Right renal cortex interstitium (tissue), 3 donors: ENCODE measurements at regions not wholly inside any gene's neighbourhood (a gene's known extent, or its start where the extent isn't known, plus 50 kb on each side); places are given as distances from the start of the nearest gene placed in this dataset.
A peak's percentile ranks its signal among the peaks of the same experiment; 100 is the strongest.
"Not testable (repeated sequence)": the region's sequence is repeated elsewhere in the genome, so short reads cannot be mapped to it uniquely, and the experiment has no call there.

Source experiments
- DNase-seq, 3 donors: peaks; one replicate each; pipeline ENCODE4 v3.0.0-alpha.2; 2013; ENCODE audit warnings: low read depth in 3 of 3, low spot score in 2 of 3

DNA sequence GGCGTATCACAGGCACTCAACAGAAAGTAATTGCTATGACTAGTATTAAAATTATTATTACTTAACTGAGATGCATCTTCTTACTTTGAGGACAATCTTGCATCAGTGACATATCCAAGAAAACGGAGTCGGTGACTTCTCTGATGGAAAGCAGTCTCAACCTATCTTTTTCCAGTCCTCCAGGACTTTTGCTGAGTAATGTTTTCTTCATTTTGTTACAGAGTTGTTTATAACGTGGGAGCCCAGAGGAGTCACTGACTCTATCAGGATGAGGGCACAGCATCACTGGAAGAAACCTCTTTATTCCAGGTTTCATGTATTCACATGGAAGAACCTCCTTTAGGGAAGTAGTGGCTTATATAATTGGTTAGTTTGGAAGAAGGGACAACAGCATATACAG is 51.5 kb upstream of the MELK start:
- no peak for DNase-seq

DNA sequence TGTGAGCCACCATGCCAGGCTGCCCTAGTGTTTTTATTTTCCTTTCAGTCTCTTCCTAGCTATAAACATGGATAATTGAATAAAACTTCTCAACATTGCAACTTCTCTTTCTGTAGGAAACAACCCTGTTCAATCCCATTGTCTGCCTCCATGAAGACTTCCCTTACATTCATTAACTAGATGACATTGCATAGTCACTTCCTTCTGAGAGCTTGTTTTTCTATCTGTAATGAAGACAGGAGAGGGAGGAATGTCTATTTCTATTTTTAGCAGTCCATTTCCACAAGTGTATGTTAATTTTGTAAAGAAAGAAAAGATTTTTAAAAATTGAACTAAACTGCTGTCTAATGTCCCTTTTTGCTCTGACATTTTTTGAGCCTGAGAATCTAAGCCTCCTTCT is 55.6 kb upstream of the MELK start:
- DNase-seq, result no peak

DNA sequence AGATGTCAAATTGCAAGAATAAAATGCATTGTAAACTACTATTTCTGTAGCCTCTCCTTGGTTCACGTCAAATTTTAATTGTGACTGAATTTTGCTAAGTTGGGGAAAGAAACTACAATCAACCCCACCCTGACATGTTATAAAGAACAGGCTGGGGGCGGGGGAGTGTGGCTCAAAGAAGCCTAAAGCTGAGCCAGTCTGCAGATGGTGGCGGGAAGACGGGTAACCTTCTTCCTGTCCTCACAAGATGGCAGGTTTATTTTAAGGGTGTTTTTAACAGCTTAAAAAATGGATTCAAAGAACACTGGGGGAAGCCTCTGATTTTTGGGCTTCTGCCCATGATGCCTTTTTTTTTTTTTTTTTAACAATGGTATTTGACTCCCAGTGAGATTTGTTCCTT is 68.5 kb upstream of the MELK start:
- DNase-seq, result no peak

DNA sequence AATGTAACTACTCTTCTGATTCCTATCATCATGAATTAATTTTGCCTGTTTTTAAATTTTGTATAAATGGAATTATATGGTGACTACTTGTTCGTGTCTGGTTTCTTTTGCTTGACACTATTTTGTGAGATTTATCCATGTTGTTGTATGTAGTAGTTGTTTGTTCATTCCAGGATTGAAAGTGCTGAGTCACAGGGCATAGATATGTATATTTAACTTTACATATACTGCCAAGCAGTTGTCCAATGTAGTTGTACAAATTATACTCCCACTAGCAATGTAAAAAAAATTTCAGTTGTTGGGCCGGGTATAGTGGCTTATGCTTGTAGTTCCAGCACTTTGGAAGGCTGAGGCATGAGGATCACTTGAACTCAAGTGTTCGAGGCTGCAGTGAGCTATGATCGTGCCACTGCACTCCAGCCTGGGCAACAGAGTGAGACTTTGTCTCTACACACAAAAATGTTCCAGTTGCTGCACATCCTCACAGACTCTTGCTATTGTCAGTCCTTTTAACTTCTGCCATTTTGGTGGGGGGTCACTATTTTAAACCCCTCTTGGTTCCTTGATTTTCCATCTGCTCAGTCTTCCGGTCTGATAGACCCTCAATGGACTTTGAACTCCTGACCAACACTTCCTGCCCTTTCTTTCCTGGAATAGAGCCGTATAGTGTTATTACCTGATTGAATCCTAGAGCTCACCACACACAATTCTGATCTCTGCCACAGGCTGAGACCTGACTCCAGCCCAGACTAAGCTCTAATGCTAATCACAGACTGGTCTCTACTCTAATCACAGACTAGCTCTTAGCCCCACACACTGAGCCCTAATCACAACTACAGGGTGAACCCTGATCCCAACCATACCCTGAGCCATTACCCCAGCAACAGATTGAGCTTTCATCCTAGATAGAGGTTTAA is 69.3 kb upstream of the MELK start:
- DNase-seq, result no peak

DNA sequence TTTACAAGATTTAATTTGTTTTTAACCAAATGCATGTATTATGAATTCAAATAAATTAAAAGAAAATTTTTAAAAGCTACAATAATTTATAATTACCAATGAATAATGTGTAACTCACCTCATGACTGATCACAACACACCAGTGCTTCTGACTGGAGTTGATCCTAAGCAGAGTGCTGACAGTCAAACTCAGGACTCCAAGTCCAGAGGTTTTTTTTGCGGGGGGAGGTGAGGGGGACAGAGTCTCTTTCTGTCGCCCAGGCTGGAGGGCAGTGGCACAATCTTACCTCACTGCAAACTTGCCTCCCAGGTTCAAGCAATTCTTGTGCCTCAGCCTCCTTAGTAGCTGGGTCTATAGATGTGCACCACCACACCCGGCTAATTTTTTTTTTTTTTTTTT is 71.0 kb upstream of the MELK start:
- no peak for DNase-seq

DNA sequence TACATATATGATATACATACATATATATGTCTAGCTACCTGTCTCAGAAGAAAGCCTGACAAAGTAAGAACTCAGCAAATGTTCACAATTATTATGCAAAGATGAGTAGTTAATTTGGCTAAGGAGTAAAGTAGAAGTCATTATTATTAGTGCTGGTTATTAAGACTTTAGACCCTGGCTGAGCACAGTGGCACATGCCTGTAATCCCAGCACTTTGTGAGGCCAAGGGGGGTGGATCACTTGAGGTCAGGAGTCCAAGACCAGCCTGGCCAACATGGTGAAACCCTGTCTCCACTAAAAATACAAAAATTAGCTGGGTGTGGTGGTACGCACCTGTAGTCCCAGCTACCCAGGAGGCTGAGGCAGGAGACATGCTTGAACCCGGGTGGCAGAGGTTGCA is 71.8 kb upstream of the MELK start:
- DNase-seq, result not testable (repeated sequence)

DNA sequence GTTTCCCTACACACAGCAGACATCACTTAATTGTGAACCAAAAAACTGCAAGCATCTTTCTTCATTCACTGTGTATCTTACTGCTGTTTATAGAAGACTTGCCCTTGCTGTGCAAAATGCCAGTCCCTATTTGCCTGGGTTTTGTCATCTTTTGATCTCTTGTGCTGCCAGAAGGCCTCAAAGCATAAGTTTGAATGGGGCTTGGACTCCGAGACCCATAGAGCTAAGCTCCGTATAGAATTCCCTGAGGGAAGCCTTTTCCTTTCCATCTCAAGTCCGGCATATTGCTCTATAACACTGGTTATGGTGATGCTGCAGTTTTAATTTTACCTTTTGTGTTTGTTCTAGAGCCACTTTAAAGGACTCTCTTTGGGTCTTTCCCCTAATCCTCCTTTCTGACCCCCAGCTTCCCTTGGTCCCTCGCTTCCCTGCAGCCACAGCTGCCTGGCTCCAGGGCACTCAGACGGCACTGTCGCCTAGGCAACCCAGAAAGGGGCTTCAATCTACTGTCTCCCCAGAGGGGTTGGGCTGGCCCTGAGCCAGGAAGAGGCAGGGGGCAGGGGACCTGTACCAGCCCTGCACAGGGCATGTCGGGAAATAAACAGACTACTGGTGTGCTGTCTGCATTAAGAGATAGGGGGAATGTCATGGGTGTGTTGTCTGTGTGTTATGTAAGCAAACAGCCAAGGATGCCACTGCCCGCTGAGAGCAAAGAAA is 73.4 kb upstream of the MELK start:
- peak in 1 of 3 donors; percentile 39 for DNase-seq

DNA sequence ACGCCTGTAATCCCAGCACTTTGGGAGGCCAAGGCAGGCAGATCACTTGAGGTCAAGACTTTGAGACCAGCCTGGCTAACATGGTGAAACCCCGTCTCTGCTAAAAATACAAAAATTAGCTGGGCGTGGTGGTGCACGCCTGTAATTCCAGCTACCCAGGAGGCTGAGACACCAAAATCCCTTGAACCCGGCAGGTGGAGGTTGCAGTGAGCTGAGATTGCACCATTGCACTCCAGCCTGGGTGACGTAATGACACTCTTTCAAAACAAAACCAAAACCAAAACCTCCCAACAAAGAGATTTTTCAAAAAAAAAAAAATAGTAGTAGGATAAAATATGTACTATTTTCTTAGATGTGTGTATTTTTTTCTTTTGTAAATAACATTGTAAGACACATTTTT is 79.1 kb upstream of the MELK start:
- not testable (repeated sequence) for DNase-seq

DNA sequence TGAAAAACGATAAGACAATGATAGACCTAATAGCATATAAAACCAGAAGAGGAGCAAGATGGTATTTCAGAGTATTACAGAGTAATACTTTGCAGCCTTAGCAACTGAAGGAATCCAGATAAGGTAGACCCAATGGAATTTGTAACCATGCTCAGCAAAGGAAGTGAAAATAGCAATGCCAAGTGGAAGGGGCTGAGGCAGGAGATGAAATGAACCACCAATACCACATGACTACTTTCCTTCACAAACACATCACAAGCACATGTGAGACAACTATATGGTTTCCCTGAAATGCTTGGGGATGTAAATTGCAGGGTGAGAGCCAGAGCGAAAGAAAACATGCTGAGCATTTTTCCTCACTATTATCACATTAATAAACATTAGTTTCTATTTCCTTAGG is 79.8 kb upstream of the MELK start:
- no peak for DNase-seq

DNA sequence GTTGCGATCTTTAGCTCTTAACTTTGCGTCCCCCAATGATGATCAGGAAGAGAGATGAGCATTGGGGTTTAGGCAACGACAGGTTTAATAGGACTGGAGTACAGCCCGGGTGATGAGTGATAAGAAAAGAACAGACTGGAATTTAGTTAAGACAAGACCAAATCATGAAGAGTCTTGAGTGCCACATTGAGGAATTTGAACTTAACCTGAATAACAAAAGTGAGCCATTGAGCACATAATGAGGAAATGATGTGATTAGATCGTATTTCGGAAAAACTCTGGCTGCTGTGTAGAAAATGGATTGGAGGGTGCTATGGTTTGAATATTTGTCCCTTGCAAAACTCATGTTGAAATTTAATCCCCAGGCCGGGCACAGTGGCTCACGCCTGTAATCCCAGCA is 83.2 kb upstream of the MELK start:
- no peak for DNase-seq

DNA sequence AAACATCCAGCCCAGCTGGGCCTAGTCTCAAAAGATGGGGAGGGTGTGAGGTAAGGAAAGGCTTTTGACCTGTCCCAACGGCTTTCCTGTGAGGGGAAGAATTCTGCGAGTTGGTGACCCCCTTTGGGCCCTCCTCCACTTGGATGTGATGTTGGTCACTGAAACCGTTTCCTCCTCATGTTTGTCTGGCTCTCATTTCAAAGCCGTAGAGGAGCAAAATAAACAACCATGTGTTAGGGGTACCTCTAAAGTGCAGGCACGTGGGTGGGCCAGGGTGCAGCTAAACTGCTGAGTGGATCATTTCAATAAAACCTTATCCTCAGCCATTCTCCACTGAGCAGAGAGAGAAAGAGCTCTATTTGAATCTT is 84.3 kb upstream of the MELK start:
- DNase-seq, result no peak

DNA sequence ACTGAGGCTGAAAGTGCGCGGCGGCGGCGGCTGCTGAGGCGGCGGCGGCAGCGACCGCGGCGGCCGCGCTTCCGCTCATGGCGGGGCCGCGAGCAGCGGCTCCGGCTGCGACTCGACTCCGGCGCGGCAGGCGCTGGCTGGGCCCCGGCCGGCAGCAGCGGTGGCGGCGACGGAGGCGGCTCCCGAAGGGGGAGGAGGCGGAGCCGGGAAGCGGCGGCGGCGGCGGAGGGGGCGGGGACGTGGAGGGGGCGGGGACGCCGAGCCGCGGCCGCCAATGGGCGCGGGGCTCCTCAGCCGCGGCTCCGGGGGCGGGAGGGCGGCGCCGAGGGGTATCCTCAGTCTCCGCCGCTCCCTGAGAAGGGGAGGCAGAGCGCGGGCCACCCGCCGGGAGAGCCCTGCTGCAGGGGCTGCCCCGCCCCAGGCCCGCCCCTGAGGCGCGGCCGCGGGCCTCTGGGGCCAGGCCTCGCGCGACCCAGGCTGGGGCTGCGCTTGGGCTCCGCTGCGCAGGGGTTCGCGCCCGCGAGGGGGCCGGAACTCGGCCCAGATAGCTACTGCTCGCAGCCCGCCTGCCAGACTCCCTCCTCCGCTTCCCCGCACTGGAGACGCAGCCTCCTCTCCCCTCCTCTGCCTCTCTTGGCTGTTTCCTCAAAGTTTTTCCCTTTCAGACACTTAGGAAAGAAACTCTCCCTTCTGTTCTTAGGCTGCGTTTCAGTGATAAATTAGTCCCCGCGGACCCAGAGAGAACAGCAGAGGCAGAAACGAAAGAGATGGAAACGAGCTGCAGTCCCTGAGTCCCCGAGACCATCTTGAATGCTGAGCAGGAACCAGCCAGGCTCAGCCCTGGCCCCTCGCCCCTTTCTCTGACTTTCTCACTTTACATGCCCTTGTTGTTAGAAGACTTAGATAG is 85.0 kb upstream of the MELK start:
- peak; percentile 76 to 85 (median 82) for DNase-seq

DNA sequence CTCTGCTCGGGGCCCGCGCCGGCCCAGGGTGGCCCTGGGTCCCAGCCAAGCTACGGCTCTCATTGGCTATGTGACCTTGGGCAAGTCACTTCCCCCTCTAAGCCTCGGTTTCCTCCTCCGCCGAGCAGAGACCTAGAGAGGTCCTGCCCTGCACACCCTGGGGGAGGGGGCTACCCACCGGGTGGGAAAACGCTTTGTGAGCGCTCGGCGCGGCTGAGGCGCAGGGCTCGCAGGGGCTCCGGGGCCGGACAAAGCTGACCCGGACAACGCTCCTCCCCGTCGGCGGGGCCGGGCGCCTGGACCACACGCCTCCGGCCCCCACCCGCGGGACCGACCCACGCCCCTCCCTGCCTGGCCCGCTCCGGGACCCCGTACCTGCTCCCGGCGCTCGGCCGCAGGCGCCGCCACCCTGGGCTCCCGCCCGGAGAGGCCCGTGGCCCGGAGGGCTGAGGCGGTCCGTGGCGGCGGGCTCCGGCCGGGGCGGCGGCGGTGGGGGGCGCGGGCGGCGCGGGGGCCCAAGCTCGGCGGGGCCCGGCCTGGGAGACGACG is 85.7 kb upstream of the MELK start:
- peak in 1 of 3 donors; percentile 17 for DNase-seq

DNA sequence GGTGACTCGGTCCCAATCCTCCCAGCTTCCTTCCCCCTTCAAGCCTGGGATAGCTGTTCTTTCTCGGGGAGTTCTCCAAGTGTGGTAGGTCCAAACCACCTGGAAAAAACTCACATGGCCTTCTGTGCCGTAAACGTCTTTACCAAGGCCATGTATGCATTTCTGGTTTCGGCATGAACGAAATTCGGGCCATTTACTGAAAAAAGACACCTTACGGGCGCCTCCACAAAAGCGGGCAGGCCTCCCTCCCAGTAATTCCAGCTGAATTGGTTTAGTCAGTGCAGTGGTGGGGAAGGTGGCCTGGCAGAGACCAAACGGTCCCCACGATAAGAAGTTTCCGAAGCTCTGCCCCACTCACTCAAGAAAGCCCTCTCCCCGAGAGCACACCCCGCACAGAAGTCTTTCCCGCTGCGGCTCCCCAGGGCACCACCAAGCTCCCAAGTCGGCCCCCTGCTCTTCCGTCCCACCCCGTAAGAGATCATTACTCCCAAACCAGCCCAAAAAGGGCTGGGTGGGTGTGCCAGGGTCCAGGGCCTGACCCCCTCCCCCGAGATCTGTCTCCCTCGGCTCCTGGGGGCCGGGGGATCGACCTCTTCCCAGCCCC is 86.3 kb upstream of the MELK start:
- DNase-seq, result no peak

DNA sequence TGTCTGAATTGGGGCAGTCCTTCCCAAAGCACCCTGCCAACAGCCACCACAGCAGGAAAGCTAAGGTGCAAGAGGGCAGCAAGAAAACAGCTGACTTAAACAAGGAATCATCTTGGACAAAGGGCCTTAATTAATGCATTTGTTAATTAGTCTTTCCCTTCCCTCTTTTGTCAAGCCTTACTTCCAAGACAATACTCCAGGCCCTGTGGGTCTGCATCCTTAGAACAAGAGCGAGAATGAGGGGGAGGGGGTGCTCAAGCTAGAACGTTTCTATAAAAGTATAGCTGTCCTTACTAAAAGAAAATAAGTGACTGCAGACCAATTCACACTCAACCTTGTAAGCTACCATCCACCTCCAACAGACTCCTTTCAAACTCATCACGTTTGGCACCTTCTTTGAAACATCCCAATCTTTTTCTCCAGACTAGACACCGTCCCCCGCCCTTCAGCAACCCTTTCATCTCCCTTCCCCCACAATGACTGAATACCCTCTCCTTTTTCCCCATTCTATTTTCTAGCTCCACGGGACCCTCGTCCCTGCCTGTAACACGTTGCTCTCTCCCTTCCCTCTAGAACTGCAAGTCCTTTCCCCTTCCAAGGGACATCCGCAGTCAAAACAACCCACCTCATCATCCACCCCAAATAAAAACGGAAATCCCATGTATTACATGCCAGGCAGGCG is 85.7 kb upstream of the RNF38 start:
- DNase-seq, result no peak

DNA sequence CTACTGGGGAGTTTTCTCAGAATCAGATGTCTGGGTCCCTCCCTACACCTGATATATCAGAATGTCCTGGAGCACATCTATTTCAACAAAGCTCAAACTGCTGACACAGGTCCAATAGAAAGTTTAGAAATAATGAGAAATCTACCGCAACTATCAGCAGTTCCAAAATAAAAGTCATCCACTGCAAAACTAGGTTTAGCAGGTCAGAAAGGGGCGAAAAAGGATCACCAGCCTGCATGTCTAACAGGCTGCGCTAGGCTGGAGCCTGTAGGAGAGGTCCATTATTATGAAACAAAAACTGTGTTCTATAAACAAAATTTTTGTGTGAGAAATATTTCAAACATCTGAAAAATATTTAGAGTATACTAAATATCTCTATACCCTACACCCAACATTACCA is 84.1 kb upstream of the RNF38 start:
- DNase-seq, result no peak

DNA sequence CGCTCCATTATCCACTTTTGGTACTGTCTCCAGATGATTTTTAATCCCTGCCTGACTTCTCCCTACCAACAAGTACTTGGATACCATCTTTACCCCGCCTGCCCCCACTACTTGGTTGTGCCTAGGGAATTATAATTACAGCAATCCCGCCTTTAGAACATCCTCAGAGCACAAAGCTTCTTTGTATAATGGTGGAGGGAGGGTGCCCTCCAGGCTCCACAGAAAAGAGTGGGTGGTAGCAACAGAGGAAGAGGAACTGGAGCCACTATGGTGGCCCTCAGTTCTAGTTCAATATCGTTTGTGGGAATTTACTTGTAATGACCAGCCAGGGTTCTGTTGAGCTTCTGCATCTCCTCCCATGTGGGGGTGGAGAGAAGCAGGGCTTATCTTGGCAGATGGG is 79.0 kb upstream of the RNF38 start:
- DNase-seq, result no peak

DNA sequence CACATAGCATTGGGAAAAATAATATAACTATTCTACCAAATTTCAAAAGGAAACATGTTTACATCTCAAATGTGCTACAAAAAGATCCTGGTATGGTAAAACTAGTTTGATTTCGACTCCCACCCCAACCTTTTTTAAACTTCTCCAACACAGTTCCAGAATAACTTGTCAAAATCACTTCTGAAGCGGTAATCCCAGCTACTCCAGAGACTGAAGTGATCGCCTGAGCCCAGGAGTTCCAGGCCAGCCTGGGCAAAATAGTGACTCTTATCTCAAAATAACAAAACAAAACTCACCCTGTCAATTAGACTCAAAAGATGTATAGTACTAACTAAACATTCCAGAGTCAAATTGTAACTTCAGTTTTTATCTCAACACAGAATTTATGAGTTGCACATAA is 71.3 kb upstream of the RNF38 start:
- no peak for DNase-seq

DNA sequence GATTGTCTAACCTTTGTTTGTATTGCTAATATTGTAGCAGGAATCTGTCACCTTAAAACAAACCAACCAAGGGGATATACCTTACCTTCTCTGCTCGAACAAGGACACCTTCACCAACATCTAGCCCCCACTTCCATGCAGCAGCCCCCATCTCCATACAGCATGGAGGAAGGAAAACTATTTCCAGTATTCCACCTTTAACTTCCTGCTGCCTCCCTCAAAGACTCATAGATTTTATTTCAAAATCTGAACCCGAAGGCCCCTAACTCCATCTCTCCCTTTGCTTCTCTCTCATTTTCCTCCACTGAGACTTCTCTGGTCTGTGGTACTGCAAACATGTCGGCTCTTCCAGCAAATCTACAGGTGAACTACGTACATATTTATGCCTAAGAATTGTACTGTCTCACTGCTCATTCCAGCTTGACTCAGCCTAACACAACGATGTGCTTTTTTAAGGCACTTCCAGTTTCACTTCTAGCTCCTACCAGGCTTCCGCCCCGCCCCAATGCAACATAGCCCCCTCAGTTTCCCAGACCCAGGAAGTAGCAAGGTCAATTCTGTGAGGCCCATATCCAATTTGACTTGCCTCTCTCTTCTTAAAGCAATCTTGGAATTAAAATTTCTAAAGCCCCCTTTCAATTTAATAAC is 70.7 kb upstream of the RNF38 start:
- DNase-seq, result no peak
